GM23338 (cell line): ENCODE measurements at regions not wholly inside any gene's neighbourhood (a gene's known extent, or its start where the extent isn't known, plus 50 kb on each side); places are given as distances from the start of the nearest gene placed in this dataset.

ENCODE experiments used
- ATAC-seq: fragments of 200-7000 bp; cut with Tn5 transposase; 3 replicates; pipeline ENCODE4 v1.9.1; 2020
- DNase-seq: peaks from one replicate; pipeline ENCODE4 v3.0.0-alpha.2; 2015; ENCODE audit warnings: low spot score
- H2AFZ ChIP-seq: fragments of 200-600 bp; sonication (generic); 2 replicates; pipeline ENCODE4 v1.8.0; 2016; ENCODE audit warnings: antibody characterized with exemption, mild to moderate bottlenecking, moderate library complexity
- H3F3A ChIP-seq: fragments of 200-600 bp; sonication (generic); replicated peaks from 2 replicates; pipeline ENCODE4 v1.8.0; 2017; ENCODE audit warnings: antibody characterized with exemption, mixed run types, low read depth
- H3K27ac ChIP-seq: fragments of 200-600 bp; sonication (generic); 2 replicates; pipeline ENCODE4 v1.6.1; 2016; ENCODE audit warnings: low read depth
- H3K27me3 ChIP-seq: fragments of 200-600 bp; sonication (generic); 2 replicates; pipeline ENCODE4 v1.8.0; 2016; ENCODE audit warnings: mild to moderate bottlenecking, mixed run types, moderate library complexity; ENCODE audit not compliant: insufficient read depth
- H3K36me3 ChIP-seq: fragments of 200-600 bp; sonication (generic); 2 replicates; pipeline ENCODE4 v1.8.0; 2016; ENCODE audit warnings: mild to moderate bottlenecking; ENCODE audit not compliant: insufficient read depth
- H3K4me1 ChIP-seq: fragments of 200-600 bp; sonication (generic); 2 replicates; pipeline ENCODE4 v1.8.0; 2016; ENCODE audit warnings: mild to moderate bottlenecking, moderate library complexity; ENCODE audit not compliant: insufficient read depth
- H3K4me2 ChIP-seq: fragments of 200-600 bp; sonication (generic); 2 replicates; pipeline ENCODE4 v1.7.1; 2017; ENCODE audit warnings: mixed run types
- H3K4me3 ChIP-seq: fragments of 200-600 bp; sonication (generic); 2 replicates; pipeline ENCODE4 v1.6.1; 2016; ENCODE audit warnings: mixed run types
- H3K79me2 ChIP-seq: fragments of 200-600 bp; sonication (generic); replicated peaks from 2 replicates; pipeline ENCODE4 v1.8.0; 2017; ENCODE audit warnings: mild to moderate bottlenecking; ENCODE audit not compliant: insufficient read depth
- H3K9me2 ChIP-seq: fragments of 200-600 bp; sonication (generic); 2 replicates; pipeline ENCODE4 v1.8.0; 2017; ENCODE audit not compliant: insufficient read depth
- H4K20me1 ChIP-seq: fragments of 200-600 bp; sonication (generic); replicated peaks from 2 replicates; pipeline ENCODE4 v1.8.0; 2017; ENCODE audit warnings: mild to moderate bottlenecking; ENCODE audit not compliant: insufficient read depth
- H3K27ac Mint-ChIP-seq: 2 replicates; pipeline ENCODE4 v1.8.0; 2020; ENCODE audit warnings: inconsistent platforms, mild to moderate bottlenecking, moderate library complexity, mixed read lengths
- H3K27me3 Mint-ChIP-seq: 3 replicates; pipeline ENCODE4 v1.8.0; 2022; ENCODE audit warnings: low read depth, mild to moderate bottlenecking, moderate library complexity, mixed read lengths, inconsistent platforms; ENCODE audit not compliant: insufficient read depth, poor library complexity
- H3K36me3 Mint-ChIP-seq: 3 replicates; pipeline ENCODE4 v1.8.0; 2021; ENCODE audit warnings: low read depth, mild to moderate bottlenecking, inconsistent platforms, moderate library complexity, mixed read lengths
- H3K4me1 Mint-ChIP-seq: 3 replicates; pipeline ENCODE4 v1.8.0; 2020; ENCODE audit warnings: mild to moderate bottlenecking, inconsistent platforms, mixed read lengths
- H3K4me3 Mint-ChIP-seq: 3 replicates; pipeline ENCODE4 v1.8.0; 2021; ENCODE audit warnings: moderate library complexity, mild to moderate bottlenecking, inconsistent platforms, mixed read lengths
- H3K9me3 Mint-ChIP-seq: 3 replicates; pipeline ENCODE4 v1.8.0; 2020; ENCODE audit warnings: moderate library complexity, mild to moderate bottlenecking, inconsistent platforms, mixed read lengths
- CREB1 ChIP-seq: fragments of 250-450 bp; sonication (Bioruptor Pico); IDR thresholded peaks from 2 replicates; pipeline ENCODE4 v1.5.0; 2020; ENCODE audit warnings: low read depth, mild to moderate bottlenecking, moderate library complexity
- JUNB ChIP-seq: IDR thresholded peaks from one replicate; pipeline ENCODE4 v1.6.1; 2016; ENCODE audit warnings: antibody characterized with exemption; ENCODE audit not compliant: unreplicated experiment
- POLR2AphosphoS5 ChIP-seq: IDR thresholded peaks from 2 replicates; pipeline ENCODE4 v1.6.1; 2016; ENCODE audit warnings: antibody characterized with exemption, low read depth
- STAT1 ChIP-seq: IDR thresholded peaks from one replicate; pipeline ENCODE4 v1.6.1; 2016; ENCODE audit warnings: antibody characterized with exemption; ENCODE audit not compliant: unreplicated experiment
- ZNF331 ChIP-seq: fragments of 250-450 bp; sonication (Bioruptor Pico); IDR thresholded peaks from 2 replicates; pipeline ENCODE4 v1.5.0; 2020; ENCODE audit warnings: low read depth, mild to moderate bottlenecking, moderate library complexity
- TF ChIP-seq, protein P1 (sequence below): fragments of 250-450 bp; sonication (Bioruptor Pico); IDR thresholded peaks from 2 replicates; pipeline ENCODE4 v1.5.0; 2020; ENCODE audit warnings: mild to moderate bottlenecking, moderate library complexity

DNA sequence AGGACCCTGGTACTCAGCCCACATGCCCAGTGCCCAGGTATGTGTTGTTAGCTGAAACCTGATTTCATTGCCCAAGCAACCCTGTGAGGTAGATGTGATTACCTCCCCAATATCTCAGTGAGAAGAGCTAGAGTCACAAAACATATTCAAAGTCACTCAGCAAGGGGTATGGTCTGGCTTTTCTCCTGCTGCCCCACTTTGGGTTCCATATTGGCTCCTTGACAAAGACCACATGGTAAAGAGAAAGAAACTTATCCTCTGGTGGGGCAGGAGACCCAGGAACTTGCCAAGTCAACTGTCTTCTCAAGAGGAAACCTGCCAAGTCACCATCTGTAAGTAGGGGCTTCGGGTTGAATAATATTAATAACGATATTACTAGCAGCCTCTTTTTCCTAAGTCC lies 148.3 kb upstream of the LMCD1 start:
- TF ChIP-seq JUNB (no peak), STAT1 (no peak), ZNF331 (CRISPR knock-in tag) (no peak), POLR2AphosphoS5 (no peak), CREB1 (no peak)
- TF ChIP-seq, protein P1, sequence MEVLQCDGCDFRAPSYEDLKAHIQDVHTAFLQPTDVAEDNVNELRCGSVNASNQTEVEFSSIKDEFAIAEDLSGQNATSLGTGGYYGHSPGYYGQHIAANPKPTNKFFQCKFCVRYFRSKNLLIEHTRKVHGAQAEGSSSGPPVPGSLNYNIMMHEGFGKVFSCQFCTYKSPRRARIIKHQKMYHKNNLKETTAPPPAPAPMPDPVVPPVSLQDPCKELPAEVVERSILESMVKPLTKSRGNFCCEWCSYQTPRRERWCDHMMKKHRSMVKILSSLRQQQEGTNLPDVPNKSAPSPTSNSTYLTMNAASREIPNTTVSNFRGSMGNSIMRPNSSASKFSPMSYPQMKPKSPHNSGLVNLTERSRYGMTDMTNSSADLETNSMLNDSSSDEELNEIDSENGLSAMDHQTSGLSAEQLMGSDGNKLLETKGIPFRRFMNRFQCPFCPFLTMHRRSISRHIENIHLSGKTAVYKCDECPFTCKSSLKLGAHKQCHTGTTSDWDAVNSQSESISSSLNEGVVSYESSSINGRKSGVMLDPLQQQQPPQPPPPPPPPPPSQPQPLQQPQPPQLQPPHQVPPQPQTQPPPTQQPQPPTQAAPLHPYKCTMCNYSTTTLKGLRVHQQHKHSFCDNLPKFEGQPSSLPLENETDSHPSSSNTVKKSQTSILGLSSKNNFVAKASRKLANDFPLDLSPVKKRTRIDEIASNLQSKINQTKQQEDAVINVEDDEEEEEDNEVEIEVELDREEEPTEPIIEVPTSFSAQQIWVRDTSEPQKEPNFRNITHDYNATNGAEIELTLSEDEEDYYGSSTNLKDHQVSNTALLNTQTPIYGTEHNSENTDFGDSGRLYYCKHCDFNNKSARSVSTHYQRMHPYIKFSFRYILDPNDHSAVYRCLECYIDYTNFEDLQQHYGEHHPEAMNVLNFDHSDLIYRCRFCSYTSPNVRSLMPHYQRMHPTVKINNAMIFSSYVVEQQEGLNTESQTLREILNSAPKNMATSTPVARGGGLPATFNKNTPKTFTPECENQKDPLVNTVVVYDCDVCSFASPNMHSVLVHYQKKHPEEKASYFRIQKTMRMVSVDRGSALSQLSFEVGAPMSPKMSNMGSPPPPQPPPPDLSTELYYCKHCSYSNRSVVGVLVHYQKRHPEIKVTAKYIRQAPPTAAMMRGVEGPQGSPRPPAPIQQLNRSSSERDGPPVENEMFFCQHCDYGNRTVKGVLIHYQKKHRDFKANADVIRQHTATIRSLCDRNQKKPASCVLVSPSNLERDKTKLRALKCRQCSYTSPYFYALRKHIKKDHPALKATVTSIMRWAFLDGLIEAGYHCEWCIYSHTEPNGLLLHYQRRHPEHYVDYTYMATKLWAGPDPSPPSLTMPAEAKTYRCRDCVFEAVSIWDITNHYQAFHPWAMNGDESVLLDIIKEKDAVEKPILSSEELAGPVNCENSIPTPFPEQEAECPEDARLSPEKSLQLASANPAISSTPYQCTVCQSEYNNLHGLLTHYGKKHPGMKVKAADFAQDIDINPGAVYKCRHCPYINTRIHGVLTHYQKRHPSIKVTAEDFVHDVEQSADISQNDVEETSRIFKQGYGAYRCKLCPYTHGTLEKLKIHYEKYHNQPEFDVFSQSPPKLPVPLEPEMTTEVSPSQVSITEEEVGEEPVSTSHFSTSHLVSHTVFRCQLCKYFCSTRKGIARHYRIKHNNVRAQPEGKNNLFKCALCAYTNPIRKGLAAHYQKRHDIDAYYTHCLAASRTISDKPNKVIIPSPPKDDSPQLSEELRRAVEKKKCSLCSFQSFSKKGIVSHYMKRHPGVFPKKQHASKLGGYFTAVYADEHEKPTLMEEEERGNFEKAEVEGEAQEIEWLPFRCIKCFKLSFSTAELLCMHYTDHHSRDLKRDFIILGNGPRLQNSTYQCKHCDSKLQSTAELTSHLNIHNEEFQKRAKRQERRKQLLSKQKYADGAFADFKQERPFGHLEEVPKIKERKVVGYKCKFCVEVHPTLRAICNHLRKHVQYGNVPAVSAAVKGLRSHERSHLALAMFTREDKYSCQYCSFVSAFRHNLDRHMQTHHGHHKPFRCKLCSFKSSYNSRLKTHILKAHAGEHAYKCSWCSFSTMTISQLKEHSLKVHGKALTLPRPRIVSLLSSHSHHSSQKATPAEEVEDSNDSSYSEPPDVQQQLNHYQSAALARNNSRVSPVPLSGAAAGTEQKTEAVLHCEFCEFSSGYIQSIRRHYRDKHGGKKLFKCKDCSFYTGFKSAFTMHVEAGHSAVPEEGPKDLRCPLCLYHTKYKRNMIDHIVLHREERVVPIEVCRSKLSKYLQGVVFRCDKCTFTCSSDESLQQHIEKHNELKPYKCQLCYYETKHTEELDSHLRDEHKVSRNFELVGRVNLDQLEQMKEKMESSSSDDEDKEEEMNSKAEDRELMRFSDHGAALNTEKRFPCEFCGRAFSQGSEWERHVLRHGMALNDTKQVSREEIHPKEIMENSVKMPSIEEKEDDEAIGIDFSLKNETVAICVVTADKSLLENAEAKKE (CRISPR knock-in tag), result no peak

DNA sequence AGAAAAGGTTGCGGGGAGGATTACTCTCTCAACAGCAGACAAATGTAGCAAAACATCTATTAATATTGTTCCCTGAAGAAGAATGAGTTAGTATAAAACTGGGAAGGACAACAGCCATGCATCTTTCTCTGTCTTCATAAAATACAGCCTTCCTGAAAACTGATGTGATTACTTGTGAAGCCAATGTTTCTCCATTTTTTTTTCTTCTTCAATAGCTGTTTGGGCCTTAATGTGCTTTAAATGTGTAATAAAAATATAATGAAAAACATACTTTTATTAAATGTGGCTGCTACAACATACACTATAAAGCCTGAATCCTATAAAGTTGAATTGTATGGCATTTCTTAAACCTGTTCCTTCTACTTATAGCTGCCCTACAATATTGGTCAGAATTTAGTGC lies 146.3 kb upstream of the LMCD1 start:
- no peak overlapping the region for H3K4me3 Mint-ChIP-seq
- TF ChIP-seq, protein P1 (CRISPR knock-in tag), result no peak

More for the DNA sequence above, 148.3 kb upstream of the LMCD1 start:
- Mint-ChIP-seq H3K9me3 (peaks cover 10% of the 10 kb centered on the region; the same call in 2 of the 3 replicates), H3K4me1 (peaks cover 5% of the 10 kb centered on the region; the same call in 1 of the 3 replicates), H3K27ac (no peak overlapping the region), H3K27me3 (no peaks in the 10 kb centered on the region), H3K4me3 (no peak overlapping the region), H3K36me3 (no peaks in the 10 kb centered on the region)
- no peak overlapping the region for H2AFZ ChIP-seq
- no peaks in the 10 kb centered on the region for H3K79me2 ChIP-seq
- H3K27me3 ChIP-seq, result no peaks in the 10 kb centered on the region
- ATAC-seq, result no peak
- no peaks in the 10 kb centered on the region for H3F3A ChIP-seq
- H3K9me2 ChIP-seq, result peaks cover 14% of the 10 kb centered on the region; the same call in 1 of the 2 replicates
- H3K4me1 ChIP-seq, result no peaks in the 10 kb centered on the region
- H3K4me2 ChIP-seq, result no peak overlapping the region
- H3K27ac ChIP-seq, result no peak overlapping the region
- H3K36me3 ChIP-seq, result no peaks in the 10 kb centered on the region
- no peak overlapping the region for H3K4me3 ChIP-seq
- no peaks in the 10 kb centered on the region for H4K20me1 ChIP-seq
- DNase-seq, result no peak

More for the DNA sequence above, 146.3 kb upstream of the LMCD1 start:
- H3K79me2 ChIP-seq, result no peaks in the 10 kb centered on the region
- Mint-ChIP-seq H3K4me1 (peaks cover 5% of the 10 kb centered on the region; the same call in 1 of the 3 replicates), H3K9me3 (no peaks in the 10 kb centered on the region), H3K27ac (no peak overlapping the region), H3K36me3 (no peaks in the 10 kb centered on the region), H3K27me3 (no peaks in the 10 kb centered on the region)
- H3K27ac ChIP-seq, result no peak overlapping the region
- no peaks in the 10 kb centered on the region for H4K20me1 ChIP-seq
- no peak overlapping the region for H2AFZ ChIP-seq
- no peak overlapping the region for H3K4me2 ChIP-seq
- ATAC-seq (no peak), DNase-seq (no peak)
- H3K4me1 ChIP-seq, result no peaks in the 10 kb centered on the region
- peaks cover 14% of the 10 kb centered on the region; the same call in 1 of the 2 replicates for H3K9me2 ChIP-seq
- H3K27me3 ChIP-seq, result no peaks in the 10 kb centered on the region
- no peak overlapping the region for H3K4me3 ChIP-seq
- no peaks in the 10 kb centered on the region for H3K36me3 ChIP-seq
- no peaks in the 10 kb centered on the region for H3F3A ChIP-seq
